ENCODE measurements at regions not wholly inside any gene's neighbourhood (a gene's known extent, or its start where the extent isn't known, plus 50 kb on each side); places are given as distances from the start of the nearest gene placed in this dataset.

- no peak overlapping the region for H3K4me3 ChIP-seq (ENCODE audit: low read length)
- DNase-seq (ENCODE audit: low read depth): no peak
- no peak for TF ChIP-seq CTCF (conservative IDR thresholded peaks at IDR 0.05; ENCODE audit: low read depth, low read length)
Observed at GRCh38 chr2:59096973-59097372, 855.8 kb upstream of the FANCL start.

GRCh38 chr2:59093571-59093970 lies 852.4 kb upstream of the FANCL start:
- TF ChIP-seq CTCF (conservative IDR thresholded peaks at IDR 0.05; ENCODE audit: low read depth, low read length): no peak
- no peak for DNase-seq (ENCODE audit: low read depth)
- H3K4me3 ChIP-seq (ENCODE audit: low read length): no peak overlapping the region

- TF ChIP-seq CTCF (conservative IDR thresholded peaks at IDR 0.05; ENCODE audit: low read depth, low read length): no peak
Observed at GRCh38 chr2:59084326-59084725, 843.2 kb upstream of the FANCL start.

GRCh38 chr2:59083075-59083828 lies 842.1 kb upstream of the FANCL start:
- DNase-seq (ENCODE audit: low read depth): no peak
- no peak overlapping the region for H3K4me3 ChIP-seq (ENCODE audit: low read length)
- TF ChIP-seq CTCF (conservative IDR thresholded peaks at IDR 0.05; ENCODE audit: low read depth, low read length): no peak

More at GRCh38 chr2:59084326-59084725, 843.2 kb upstream of the FANCL start:
- no peak overlapping the region for H3K4me3 ChIP-seq (ENCODE audit: low read length)
- no peak for DNase-seq (ENCODE audit: low read depth)

- DNase-seq (ENCODE audit: low read depth): no peak
Observed at GRCh38 chr2:59082657-59083056, 841.5 kb upstream of the FANCL start.

GRCh38 chr2:59080451-59081181 lies 839.5 kb upstream of the FANCL start:
- H3K4me3 ChIP-seq (ENCODE audit: low read length): no peak overlapping the region
- no peak for TF ChIP-seq CTCF (conservative IDR thresholded peaks at IDR 0.05; ENCODE audit: low read depth, low read length)
- no peak for DNase-seq (ENCODE audit: low read depth)

More at GRCh38 chr2:59082657-59083056, 841.5 kb upstream of the FANCL start:
- H3K4me3 ChIP-seq (ENCODE audit: low read length): no peak overlapping the region
- no peak for TF ChIP-seq CTCF (conservative IDR thresholded peaks at IDR 0.05; ENCODE audit: low read depth, low read length)

Data from retinal pigment epithelial cell (primary cell).